Fibroblast of mammary gland (primary cell): ENCODE measurements at regions not wholly inside any gene's neighbourhood (a gene's known extent, or its start where the extent isn't known, plus 50 kb on each side); places are given as distances from the start of the nearest gene placed in this dataset.
A peak's percentile ranks its signal among the peaks of the same experiment; 100 is the strongest.

Experiments
- DNase-seq: peaks from one replicate; pipeline ENCODE4 v3.0.0-alpha.2; 2010; ENCODE audit warnings: low read depth
- H3K4me3 ChIP-seq: 2 replicates; pipeline ENCODE4 v1.5.1; 2011; ENCODE audit warnings: low read depth, mild to moderate bottlenecking, low read length, moderate library complexity; ENCODE audit not compliant: control insufficient read depth
- TF ChIP-seq, protein P1 (sequence below): conservative IDR thresholded peaks from 2 replicates; pipeline ENCODE4 v1.5.1; 2011; ENCODE audit warnings: low read depth, low read length, inconsistent platforms; ENCODE audit not compliant: control insufficient read depth, insufficient read depth

DNA sequence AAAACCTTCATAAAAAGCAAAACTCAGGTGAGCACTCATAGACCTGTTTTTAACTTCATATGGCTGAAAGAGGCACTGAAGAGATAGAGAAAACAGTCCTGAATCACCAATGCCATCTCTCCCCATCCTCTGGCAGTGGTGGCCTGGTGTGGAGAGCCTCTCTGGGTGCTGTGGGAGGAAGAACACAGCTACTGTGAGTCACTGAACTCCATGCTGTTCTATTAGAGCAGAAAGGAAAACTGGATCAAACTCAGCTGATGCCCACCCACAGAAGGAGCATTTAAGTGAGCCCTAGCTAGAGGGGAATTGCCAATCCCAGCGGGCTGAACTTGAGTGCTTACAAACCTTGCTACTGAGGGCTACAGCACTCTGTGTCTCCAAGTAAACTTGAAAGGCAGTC lies 115.3 kb upstream of the SESN3 start:
- DNase-seq: no peak
- TF ChIP-seq, protein P1, sequence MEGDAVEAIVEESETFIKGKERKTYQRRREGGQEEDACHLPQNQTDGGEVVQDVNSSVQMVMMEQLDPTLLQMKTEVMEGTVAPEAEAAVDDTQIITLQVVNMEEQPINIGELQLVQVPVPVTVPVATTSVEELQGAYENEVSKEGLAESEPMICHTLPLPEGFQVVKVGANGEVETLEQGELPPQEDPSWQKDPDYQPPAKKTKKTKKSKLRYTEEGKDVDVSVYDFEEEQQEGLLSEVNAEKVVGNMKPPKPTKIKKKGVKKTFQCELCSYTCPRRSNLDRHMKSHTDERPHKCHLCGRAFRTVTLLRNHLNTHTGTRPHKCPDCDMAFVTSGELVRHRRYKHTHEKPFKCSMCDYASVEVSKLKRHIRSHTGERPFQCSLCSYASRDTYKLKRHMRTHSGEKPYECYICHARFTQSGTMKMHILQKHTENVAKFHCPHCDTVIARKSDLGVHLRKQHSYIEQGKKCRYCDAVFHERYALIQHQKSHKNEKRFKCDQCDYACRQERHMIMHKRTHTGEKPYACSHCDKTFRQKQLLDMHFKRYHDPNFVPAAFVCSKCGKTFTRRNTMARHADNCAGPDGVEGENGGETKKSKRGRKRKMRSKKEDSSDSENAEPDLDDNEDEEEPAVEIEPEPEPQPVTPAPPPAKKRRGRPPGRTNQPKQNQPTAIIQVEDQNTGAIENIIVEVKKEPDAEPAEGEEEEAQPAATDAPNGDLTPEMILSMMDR: no peak
- no peak overlapping the region for H3K4me3 ChIP-seq

DNA sequence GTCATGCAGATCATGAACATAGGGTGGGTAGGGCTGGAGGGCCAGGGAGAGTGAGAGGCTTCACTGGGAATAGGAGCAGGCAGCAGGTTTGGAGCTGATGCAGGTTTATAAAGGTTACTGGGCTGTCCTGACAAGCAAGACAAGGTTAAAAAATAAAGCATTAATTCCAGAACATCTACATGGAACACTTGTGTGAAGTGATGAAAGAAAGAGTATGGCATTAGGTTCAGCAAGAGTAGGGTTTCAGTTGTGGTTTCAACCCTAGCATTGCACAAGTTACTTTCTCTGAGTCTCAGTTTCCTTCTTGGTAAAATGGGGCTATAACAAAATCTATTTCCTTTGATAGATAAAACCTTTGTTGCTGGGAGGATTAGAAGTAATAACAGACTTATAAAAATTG lies 114.6 kb upstream of the SESN3 start:
- H3K4me3 ChIP-seq: no peak overlapping the region
- DNase-seq: no peak
- TF ChIP-seq, protein P1: no peak

DNA sequence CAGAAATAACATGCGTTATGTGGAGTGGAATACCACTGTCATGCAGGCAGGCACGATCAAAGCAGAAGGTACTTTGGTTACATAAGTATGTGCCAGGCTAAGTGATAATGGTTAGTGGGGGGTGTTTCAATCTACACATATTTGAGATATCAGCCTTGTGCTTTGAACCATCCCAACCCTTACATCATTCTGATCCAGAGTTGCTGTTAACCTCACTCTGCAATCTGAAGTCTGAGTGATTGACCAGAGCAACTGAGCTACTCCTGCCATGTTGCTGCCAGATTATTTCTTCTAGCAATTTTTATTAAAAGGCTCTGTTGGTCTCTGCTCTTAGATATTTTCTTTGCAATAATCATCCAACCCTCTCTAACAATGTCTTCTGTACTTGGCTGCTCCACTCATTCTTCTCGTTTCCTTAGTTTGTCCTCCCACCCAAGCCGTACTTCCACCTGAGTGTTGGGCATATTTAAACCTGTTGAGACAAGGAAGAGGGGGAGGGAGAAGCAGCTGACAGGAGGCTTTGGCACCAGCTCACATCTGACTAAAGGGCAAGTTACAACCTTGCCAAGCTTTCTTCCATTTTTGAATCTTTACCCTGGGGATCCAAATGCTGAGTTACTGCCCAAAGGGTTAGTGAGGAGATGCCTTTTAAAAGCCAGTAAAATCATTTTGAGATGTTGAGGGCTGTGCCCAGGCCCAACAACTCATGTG lies 114.1 kb upstream of the SESN3 start:
- H3K4me3 ChIP-seq: no peak overlapping the region
- TF ChIP-seq, protein P1: no peak
- DNase-seq: no peak

DNA sequence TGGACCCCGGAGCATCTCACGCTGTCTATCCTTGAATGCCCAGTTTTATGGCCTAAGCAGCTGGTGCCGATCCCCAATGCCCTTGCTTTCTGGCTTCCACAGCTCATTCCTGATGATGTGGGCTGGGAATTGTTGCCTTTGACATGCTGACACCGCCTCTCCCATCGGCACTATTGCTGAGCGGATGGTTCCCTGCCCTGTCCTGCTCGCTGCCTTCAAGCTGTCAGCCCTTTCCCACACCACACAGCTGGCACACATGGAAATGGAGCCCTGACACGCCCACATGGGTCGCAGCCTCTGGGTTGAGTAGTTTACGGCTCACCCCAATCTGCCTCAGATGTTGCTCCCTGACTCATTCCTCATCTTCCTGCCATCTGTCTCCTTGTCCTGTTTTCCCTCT lies 110.2 kb upstream of the SESN3 start:
- TF ChIP-seq, protein P1: no peak
- no peak overlapping the region for H3K4me3 ChIP-seq
- DNase-seq: peak; percentile 73

DNA sequence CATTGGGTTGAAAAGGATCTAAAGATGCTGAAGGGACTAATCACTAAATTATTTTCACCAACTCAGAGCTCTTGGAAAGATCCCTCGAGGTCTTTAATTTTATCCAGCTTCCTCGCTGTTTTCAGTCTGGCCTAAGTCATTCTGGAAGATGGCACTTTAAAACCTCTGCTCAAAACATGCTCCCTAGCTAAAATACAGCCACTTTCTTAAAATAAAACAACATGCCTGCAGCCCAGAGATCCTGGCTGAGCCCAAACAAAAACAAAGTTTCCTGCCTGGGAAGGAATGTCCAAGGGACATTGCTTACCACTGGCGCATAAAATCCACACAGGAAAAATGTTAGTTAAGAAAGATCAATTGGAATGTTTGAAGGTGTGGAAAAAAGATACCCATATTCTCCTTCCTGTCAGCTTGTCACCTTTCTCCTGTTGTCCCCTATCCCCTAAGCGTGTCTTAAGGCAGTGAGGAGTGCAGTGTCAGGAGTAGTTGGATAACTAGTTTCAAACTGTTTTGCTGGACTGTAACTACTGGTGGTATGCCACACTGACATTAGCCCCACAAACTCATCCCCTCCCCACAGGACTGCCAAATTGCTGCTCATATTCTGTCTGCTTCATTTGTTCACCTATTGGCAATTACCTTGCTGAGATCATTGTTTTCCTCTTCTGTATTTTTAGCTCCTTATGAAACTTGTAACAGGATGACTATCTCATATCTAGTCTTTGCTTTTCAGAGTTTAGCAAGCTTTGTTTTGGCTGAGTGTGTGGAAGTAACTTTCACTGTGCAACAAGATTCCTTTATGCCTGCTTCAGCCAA lies 108.3 kb upstream of the SESN3 start:
- TF ChIP-seq, protein P1: no peak
- DNase-seq: no peak
- H3K4me3 ChIP-seq: no peak overlapping the region

DNA sequence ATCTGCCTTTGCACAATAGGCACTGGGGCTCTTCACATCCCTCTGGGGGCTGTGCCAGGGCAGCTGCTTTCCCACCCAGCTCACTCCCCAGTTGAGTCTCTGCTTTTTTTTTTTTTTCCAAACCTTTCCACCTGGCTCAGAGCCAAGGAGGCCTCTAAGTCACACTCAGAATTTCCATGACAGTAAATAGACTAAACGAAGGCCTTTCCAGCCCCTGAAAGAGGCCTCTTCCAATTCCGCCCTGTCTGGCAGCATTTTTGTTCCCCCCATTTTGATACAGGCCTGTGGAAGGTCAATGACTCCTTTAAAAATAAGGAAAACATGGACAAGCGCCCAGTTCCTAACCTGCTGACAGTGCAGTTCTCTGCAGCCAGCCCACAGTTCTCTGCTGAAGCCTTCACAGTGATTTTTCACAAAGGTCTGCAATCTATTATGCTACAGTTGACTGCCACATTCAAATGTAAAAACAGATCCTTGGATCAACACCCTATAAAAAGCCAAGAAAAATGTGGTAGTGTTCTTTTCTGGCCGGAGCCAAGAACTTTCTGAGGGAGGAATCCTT lies 107.5 kb upstream of the SESN3 start:
- peak; percentile 70 for DNase-seq
- TF ChIP-seq, protein P1: no peak
- no peak overlapping the region for H3K4me3 ChIP-seq
